Stimulated activated CD4-positive, alpha-beta T cell treated with anti-CD3 and anti-CD28 coated beads, Interleukin-15, amount 100 ng/mL, for 48 hours (primary cell): ENCODE measurements at regions not wholly inside any gene's neighbourhood (a gene's known extent, or its start where the extent isn't known, plus 50 kb on each side); places are given as distances from the start of the nearest gene placed in this dataset.
A peak's percentile ranks its signal among the peaks of the same experiment; 100 is the strongest.
"Not testable (repeated sequence)": the region's sequence is repeated elsewhere in the genome, so short reads cannot be mapped to it uniquely, and the experiment has no call there.

Source experiments
- DNase-seq, 2 donors: peaks; one replicate each; pipeline ENCODE4 v3.0.0-alpha.2; 2020; ENCODE audit warnings: low read depth in 2 of 2

- DNase-seq, result no peak
These were observed 147.6 kb upstream of the TMEM168 start for GRCh38 chr7:112937651-112938415.

- DNase-seq, result no peak
These were observed 143.4 kb upstream of the TMEM168 start for GRCh38 chr7:112933598-112933997.

- no peak for DNase-seq
These were observed 140.6 kb upstream of the TMEM168 start for GRCh38 chr7:112930787-112931186.

- DNase-seq, result no peak
These were observed 139.2 kb upstream of the TMEM168 start for GRCh38 chr7:112929421-112929820.

- no peak for DNase-seq
These were observed 135.8 kb upstream of the TMEM168 start for GRCh38 chr7:112926018-112926417.

GRCh38 chr7:112922546-112922945, 132.4 kb upstream of the TMEM168 start:
- DNase-seq, result not testable (repeated sequence)

- DNase-seq, result not testable (repeated sequence)
These were observed 126.2 kb upstream of the TMEM168 start for GRCh38 chr7:112916431-112916830.

- no peak for DNase-seq
These were observed 117.9 kb upstream of the TMEM168 start for GRCh38 chr7:112908086-112908485.

- DNase-seq, result no peak
These were observed 117.5 kb upstream of the TMEM168 start for GRCh38 chr7:112907658-112908057.

- DNase-seq, result no peak
These were observed 115.8 kb upstream of the TMEM168 start for GRCh38 chr7:112905950-112906349.

- no peak for DNase-seq
These were observed 115.2 kb upstream of the TMEM168 start for GRCh38 chr7:112905413-112905812.

GRCh38 chr7:112898432-112899290, 108.5 kb upstream of the TMEM168 start:
- peak; percentile 7 to 19 for DNase-seq

GRCh38 chr7:112897839-112898431, 107.7 kb upstream of the TMEM168 start:
- DNase-seq, result no peak

GRCh38 chr7:112896026-112896601, 105.9 kb upstream of the TMEM168 start:
- no peak for DNase-seq

- no peak for DNase-seq
These were observed 102.1 kb upstream of the TMEM168 start for GRCh38 chr7:112892263-112892662.

GRCh38 chr7:112891698-112892097, 101.5 kb upstream of the TMEM168 start:
- DNase-seq, result no peak

GRCh38 chr7:112889834-112890438, 99.7 kb upstream of the TMEM168 start:
- DNase-seq, result no peak

GRCh38 chr7:112889268-112889667, 99.1 kb upstream of the TMEM168 start:
- DNase-seq, result no peak

- DNase-seq, result no peak
These were observed 98.6 kb upstream of the TMEM168 start for GRCh38 chr7:112888781-112889180.

GRCh38 chr7:112887976-112888375, 97.8 kb upstream of the TMEM168 start:
- no peak for DNase-seq

- no peak for DNase-seq
These were observed 97.1 kb upstream of the TMEM168 start for GRCh38 chr7:112887337-112887736.

GRCh38 chr7:112886208-112886607, 96.0 kb upstream of the TMEM168 start:
- DNase-seq, result no peak
